Left renal cortex interstitium (tissue), 4 donors: ENCODE measurements at regions not wholly inside any gene's neighbourhood (a gene's known extent, or its start where the extent isn't known, plus 50 kb on each side); places are given as distances from the start of the nearest gene placed in this dataset.
"Not testable (repeated sequence)": the region's sequence is repeated elsewhere in the genome, so short reads cannot be mapped to it uniquely, and the experiment has no call there.

Experiments used
- DNase-seq, 4 donors: peaks; one replicate each; pipeline ENCODE4 v3.0.0-alpha.2; 2013; ENCODE audit warnings: low read depth in 4 of 4, low spot score in 2 of 4, missing footprints in 1 of 4

DNA sequence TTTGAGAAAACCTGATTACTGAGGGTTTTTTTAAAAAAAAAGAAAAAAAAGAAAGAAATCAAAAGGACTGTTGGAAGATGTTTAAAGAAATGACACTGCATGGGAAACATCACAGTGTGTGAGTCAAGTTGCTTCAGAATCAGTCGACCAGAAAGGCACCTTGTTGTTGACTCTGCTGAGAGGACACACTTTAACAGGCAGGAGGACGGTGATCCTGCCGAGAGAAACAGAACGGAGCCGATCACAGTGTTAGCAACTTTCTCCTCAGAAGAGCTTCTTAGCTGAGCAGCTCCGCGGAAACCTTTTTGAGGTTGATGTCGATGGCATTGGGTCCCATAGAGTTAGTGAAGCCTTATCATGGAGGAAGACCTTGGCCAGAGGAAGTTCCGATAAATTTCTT, 538.7 kb downstream of the RBFOX1 start:
- DNase-seq = no peak

- DNase-seq = no peak
Observed at GRCh38 chr16:7867831-7868230, 535.2 kb downstream of the RBFOX1 start.

GRCh38 chr16:7866144-7866543, 533.5 kb downstream of the RBFOX1 start:
- no peak for DNase-seq

- DNase-seq = not testable (repeated sequence)
Observed at GRCh38 chr16:7865393-7865792, 532.7 kb downstream of the RBFOX1 start.

DNA sequence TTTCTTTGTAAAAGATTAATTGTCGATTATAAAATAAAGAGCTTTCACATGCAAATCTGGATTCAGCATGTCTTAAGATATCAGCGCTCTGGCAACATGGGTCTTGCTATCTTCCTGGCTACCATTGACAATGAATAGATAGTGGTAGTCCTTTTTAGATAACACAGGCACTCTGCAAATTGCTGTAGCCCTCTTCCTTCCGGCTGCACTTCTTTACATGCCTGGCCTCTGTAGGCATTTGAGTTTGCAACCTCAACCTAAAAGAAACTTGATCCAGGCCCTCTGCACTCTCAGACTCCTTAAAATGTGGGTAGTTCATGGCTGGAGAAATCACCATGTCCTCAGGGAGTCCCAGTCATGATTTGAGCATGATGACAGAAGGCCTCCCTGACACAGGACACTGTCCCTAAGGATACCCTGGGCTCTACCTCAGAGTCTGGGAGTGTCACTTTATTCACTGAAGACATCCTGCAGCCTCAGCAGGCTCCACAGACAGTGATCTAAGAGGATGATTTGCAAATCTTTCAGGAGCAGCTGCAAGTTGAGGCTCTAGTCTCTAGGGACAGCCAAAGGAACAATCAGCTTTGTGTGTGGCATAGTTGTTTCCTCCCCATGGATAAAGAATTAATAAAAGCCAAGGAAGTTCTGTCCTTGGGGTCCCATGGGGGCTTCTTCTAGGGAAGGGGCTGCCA, 529.4 kb downstream of the RBFOX1 start:
- DNase-seq = no peak

GRCh38 chr16:7853197-7853596, 520.6 kb downstream of the RBFOX1 start:
- no peak for DNase-seq

DNA sequence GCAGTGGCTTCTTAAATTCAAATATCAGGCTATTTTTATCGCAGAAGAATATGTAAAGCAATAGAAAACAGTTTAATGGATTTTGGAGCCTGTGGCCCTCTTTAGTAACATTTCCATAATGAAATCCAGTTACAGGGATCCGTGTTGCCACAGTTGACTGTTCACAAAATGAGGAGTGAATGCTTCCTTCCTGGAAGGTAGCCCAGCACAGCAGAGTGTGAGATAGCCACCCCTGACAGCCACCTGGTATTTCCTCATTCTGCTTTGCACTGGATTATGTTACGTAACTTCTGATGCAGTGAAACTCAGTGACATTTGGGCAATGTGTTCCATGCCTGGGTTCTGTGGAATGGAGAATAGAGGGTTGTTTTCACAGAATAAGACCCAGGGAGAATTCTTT, 517.2 kb downstream of the RBFOX1 start:
- DNase-seq = no peak

GRCh38 chr16:7843261-7843660, 510.6 kb downstream of the RBFOX1 start:
- no peak for DNase-seq

DNA sequence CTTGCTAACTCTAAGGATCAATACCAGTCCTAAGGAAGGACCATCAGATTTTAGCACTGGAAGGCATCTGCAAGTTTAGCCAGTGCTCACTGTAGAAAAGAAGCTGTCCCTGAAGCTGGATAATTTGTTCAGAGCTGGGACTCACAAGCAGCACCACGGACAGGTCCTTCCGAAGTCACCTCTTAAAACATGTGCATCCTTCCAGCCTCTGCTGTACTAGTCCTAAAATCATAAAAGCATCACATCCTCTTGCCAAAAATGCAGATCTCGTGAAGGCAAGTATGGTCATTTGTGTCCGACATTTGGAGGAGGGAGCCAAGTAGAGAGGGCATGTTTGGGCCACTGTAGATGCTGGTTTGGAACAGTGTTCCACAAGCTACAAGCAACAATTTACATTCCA, 506.9 kb downstream of the RBFOX1 start:
- DNase-seq = peak in 1 of 4 donors; percentile 19

- DNase-seq = no peak
Observed at GRCh38 chr16:7834771-7835431, 502.3 kb downstream of the RBFOX1 start.

DNA sequence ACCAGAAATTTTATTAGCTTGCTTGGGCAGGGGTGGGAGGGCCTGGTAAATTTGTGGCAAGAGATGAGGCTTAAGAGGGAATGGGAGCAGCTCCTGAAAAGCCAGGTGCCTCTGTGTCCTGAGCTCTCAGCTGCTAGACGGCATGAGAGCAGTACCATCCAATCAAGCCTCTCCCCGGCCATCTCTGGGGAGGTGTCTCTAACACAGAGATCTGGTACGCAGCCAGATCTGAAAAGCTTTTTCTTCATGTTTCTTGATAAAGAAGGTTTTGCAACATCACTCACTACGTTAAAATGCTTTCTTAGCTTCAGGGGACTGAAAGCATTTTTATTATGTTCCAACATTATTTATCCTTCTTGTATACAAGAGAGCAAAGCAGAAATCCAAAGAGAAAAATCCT, 488.2 kb downstream of the RBFOX1 start:
- DNase-seq = no peak

GRCh38 chr16:7805686-7806396, 473.2 kb downstream of the RBFOX1 start:
- DNase-seq = no peak

DNA sequence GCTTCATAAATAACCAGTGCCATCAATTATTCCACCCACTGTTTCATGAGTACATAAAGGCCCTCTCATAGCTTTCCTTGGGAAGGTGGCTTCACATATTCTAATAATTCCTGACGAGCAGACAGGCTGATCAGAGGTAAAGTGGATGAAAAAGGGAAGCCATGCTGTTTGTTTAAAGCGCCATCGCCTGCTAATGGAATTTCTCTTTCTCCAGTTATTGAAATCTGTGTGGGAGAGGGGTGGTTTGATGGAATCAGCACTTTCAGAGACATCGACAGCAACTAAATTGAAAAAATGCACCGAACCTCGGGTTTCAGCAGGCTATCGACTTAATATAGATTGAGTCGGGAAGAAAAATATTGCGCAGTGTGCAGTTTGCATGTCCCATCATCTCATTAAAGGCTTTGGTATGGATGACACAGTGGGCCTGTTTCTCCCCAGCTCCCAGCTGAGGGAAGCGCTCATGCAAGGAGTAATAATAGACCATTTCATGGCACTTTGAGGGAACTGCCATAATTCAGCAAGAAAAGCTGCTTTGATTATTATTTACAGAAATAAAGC, 472.1 kb downstream of the RBFOX1 start:
- DNase-seq = no peak

GRCh38 chr16:7792346-7792745, 459.7 kb downstream of the RBFOX1 start:
- DNase-seq = no peak

DNA sequence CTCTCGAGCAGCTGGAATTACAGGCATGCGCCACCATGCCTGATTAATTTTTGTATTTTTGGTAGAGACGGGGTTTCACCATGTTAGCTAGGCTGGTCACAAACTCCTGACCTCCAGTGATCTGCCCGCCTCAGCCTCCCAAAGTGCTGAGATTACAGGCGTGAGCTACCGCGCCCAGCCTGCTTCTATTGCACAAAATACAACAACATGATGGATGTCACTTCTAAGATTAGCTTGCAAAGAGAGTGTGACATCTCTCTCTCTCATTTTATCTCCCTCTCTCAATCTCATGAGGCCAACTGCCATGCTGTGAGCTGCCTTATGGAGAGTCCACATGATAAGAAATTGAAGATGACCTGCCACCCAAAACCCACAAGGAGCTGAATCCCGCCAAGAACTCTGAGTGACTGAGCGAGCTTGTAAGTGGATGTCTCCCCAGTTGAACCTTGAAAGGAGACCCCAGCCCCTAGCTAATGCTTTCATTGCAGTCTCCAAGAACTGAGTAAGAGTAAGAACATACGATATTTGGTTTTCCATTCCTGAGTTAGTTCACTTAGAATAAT, 458.5 kb downstream of the RBFOX1 start:
- no peak for DNase-seq

GRCh38 chr16:7775072-7775488, 442.4 kb downstream of the RBFOX1 start:
- DNase-seq = no peak

DNA sequence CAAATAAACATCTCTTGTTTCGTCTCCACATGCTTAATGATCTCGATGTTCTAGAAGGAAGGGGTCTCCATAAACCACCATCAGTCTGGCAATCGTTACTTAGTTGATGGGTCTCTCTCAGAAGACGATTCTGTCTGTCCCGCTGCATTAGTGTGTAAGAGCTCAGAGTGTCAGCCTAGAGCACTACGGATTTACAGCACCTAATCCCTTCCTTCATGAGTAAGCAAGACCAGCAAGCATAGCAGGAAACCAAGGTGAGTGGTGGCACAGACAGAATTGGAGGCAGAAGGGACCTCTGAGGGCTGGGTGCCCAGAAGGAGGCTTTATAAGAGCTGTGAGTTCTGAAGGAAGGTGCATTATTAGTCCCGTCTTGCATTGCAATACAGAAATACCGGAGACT, 440.1 kb downstream of the RBFOX1 start:
- DNase-seq = no peak

- DNase-seq = not testable (repeated sequence)
Observed at GRCh38 chr16:7769091-7769490, 436.4 kb downstream of the RBFOX1 start.

GRCh38 chr16:7765079-7765550, 432.5 kb downstream of the RBFOX1 start:
- no peak for DNase-seq

DNA sequence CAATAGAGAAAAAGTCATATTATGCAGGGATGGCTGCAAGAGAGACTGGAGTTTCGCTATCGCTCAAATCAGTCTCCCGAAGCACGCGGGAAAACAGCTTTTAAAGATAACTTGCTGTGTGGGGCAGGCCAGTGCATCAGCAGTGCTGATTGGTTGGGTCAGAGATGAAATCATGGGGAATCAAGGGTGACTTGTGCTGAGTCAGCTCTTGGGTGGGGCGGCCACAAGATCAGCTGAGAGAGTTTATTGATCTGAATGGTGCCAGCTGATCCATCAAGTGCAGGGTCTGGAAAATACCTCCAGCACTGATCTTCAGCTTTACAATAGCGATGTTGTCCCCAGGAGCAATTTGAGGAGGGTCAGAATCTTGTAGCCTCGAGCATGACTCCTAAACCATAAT, 430.5 kb downstream of the RBFOX1 start:
- DNase-seq = no peak
